SHP77 (cell line): ENCODE measurements at regions not wholly inside any gene's neighbourhood (a gene's known extent, or its start where the extent isn't known, plus 50 kb on each side); places are given as distances from the start of the nearest gene placed in this dataset.

Source experiments
- DNase-seq, 2 experiments: peaks; one replicate each; lab custom pipeline; 2025; lab: John Stamatoyannopoulos, UW

- no peak for DNase-seq
Measured at GRCh38 chr1:58862728-58863385, 79.0 kb upstream of the JUN start.

GRCh38 chr1:58864654-58865053 lies 80.8 kb upstream of the JUN start:
- no peak for DNase-seq

DNA sequence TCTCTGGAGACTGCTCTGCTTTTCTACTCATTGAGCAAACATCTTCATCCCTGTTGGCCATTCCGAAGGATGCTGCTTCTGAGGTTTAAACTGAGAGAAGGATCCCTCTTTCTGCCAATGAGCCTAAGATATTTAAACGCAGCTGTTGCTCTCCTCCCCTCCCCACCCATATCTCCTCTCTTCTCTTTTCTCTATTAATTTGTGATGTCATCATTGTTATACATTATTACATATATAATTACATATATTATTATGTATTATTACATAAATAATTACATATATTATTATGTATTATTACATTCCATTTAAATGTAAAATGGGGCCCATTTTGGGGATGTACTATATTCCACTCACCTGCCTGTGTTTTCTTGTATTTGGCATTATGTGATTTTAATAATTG lies 82.7 kb upstream of the JUN start:
- DNase-seq: no peak

DNA sequence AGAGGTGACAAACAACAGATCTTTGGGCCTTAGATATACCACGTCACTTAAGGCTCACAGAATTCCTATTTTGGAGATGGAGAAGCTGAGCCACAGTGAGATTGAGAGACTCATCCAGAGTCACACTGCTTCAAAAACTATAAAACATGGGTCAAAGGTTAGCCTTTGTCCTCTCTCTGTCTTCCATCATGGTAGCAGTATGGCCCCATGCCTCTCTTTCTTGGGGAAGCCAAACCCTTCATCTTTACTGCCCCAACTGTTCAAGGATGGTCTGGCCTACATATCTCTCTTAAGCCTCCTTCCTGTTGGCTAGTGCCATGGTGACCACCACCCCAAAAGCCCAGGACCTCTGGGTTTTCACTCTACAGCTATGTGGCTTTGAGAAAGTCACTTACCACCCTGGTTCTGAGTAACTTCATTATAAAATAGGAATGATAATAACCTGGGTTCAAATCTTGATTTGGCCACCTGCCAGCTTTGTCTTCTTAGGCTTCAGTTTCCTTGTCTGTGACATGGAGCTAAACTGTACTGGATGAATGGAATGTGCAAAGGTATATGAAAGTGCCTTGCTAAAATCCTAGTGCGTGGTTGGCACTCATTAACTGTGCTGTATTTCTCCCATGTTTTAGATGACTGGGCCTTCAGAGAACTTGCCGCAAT lies 85.9 kb upstream of the JUN start:
- no peak for DNase-seq

DNA sequence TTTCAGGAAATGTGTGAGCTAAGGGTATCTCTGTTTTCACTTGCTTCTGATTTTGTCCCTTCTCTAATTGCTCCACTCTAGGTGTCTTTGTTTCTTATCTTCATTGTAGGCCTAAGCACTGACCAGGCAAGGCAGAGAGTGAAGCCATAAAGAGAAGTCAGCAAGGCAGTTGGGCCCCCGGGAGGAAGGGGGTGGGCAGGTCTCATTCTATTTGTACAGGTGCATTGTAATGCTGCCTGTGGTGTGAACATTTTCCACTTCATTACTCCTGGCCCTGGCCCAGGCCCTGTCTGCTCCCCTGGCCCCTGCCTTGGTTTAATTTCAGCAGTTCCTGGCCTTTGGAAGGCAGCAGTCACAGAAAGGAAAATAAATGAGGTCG lies 86.4 kb upstream of the JUN start:
- peak; percentile 93 to 94 for DNase-seq

GRCh38 chr1:58874342-58874741 lies 90.5 kb upstream of the JUN start:
- no peak for DNase-seq

GRCh38 chr1:58874757-58875755 lies 91.2 kb upstream of the JUN start:
- peak; percentile 57 to 60 for DNase-seq

DNA sequence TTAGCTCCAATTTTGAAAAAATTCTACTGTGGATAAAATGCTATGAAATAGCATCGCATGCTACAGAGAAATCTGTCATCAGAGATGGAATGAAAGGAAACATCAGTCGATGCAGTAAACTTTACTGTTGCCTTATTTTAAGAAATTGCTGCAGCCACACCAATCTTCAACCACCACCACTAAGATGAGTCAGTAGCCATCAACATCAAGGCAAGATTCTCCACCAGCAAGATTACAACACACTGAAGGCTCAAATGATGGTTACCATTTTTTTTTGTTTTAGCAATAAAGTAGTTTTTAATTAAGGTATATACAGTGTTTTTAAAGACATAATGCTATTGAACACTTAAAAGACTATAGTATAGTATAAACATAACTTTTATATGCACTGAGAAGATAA lies 95.6 kb upstream of the JUN start:
- DNase-seq: no peak

DNA sequence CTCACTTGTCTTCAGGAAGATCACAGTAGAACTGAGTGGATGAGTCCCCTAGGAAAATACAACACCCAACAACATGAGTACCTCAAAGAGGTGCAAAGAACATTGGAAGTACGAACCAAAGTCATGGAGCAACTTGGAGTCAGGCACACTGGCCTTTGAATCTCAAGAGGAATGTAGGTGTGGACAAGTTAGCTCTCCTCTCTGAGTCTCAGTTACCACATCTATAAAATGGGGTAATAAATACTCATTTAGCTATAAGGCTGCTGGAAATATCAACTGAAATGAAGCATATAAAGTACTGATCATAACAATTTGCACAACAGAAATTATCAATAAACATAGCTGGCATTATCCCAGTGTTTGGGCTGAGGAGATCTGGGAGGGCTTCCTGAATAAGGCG lies 96.7 kb upstream of the JUN start:
- DNase-seq: no peak

- DNase-seq: no peak
Measured at GRCh38 chr1:58881471-58881994, 97.7 kb upstream of the JUN start.

- DNase-seq: peak in 1 of 2 experiments; percentile 45
Measured at GRCh38 chr1:58882322-58882948, 98.6 kb upstream of the JUN start.

- DNase-seq: peak; percentile 45 to 51
Measured at GRCh38 chr1:58883037-58883887, 99.4 kb upstream of the JUN start.

GRCh38 chr1:58883888-58884482 lies 100.1 kb upstream of the JUN start:
- no peak for DNase-seq

GRCh38 chr1:58884706-58885661 lies 101.1 kb upstream of the JUN start:
- peak; percentile 78 to 80 for DNase-seq

GRCh38 chr1:58885998-58886397 lies 102.2 kb upstream of the JUN start:
- DNase-seq: no peak

- DNase-seq: no peak
Measured at GRCh38 chr1:58886611-58887010, 102.8 kb upstream of the JUN start.

DNA sequence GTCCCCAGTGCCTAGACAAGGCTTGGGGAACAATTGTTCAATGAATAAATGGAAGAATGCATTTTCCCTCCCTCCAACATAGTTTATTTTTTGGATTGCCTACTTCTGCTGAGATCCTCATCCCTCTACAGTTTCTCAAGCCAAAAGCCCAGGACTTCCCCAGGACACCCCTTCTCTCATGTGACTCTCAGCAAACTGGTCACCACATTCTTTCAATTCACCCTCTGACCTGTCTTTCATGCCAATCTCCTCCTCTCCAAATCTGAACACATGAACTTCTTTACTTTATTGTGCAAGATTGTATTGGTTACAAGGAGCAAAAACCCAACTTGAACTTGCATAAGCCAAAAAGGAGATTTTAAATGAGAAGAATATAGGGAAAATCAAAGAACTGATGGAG lies 103.2 kb upstream of the JUN start:
- no peak for DNase-seq

DNA sequence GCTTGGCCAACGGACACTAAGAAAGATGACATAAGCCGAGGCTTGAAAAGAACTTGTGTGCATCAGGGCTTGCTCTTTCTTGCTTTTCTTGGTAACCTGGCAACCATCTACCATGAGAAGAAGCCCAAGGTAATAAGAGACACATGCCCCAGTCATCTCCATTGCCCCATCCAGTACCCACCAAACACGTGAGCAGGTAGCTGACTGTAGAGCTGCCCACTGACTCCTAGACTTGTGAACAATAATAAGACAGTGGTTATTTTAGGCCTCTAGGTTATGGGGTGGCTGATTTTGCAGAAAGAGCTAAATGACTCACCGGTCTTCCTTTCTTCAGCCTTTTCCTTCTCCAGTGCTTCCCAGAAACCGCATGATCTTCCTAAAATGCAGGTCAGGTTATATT lies 105.0 kb upstream of the JUN start:
- DNase-seq: no peak

DNA sequence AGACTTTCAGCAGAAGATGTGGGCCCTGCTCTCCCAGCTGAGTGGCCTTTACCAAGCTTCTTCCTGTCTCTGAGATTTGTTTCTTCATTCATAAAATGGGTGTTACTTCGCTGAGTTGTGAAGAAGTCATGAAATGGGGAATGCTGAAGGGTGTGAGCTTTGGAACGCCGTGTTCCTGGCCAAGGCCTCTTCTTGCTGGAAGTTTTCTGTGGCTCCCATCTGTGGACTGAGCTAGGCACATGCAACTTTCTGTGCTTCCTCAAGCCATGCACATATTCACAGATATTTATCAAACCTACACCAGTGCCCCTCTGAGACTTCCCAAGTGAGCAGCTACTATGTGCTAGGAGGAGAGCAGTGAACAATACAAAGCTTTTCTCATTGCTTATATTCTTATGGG lies 106.3 kb upstream of the JUN start:
- DNase-seq: no peak

DNA sequence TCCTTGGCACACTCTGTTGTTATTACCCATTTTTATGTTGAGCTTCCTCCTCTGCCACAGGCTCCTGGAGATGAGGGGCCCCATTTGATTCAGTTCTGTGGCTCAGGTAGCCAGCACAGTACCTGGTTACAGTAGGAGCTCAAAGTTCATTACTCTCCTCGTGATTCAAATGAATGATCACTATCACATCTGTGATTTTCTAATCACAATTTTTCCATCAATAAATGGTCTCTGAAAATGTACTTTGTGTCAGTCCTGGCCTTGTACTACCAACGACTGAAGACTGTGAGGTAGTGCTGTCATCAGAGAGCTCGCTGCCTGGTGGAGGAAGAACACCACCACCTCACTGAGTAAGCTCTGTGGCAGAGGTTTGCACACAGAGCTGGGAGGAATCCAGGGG lies 106.8 kb upstream of the JUN start:
- no peak for DNase-seq
